PC-3 (cell line): ENCODE measurements at regions not wholly inside any gene's neighbourhood (a gene's known extent, or its start where the extent isn't known, plus 50 kb on each side); places are given as distances from the start of the nearest gene placed in this dataset.
"Not testable (repeated sequence)": the region's sequence is repeated elsewhere in the genome, so short reads cannot be mapped to it uniquely, and the experiment has no call there.

Experiments
- ATAC-seq: fragments of 200-7000 bp; cut with Tn5 transposase; 2 replicates; pipeline ENCODE4 v1.9.1; 2020; ENCODE audit warnings: mild to moderate bottlenecking, moderate library complexity
- BruUV-seq: library from RNA; stranded (reverse); fragments of 400-500 nt; replicated peaks from 2 replicates; lab custom pipeline; 2021; lab: Mats Ljungman, UMichigan
- CTCF ChIA-PET: fragments of 300-600 bp; sonication (Branson Sonifier 250); formaldehyde crosslinking; loops from one replicate; lab custom pipeline; 2022; ENCODE audit warnings: antibody characterized with exemption; lab: Charles Lee
- POLR2A ChIA-PET: fragments of 300-600 bp; sonication (Branson Sonifier 250); formaldehyde crosslinking; loops from one replicate; lab custom pipeline; 2022; ENCODE audit warnings: antibody characterized with exemption; ENCODE audit not compliant: unreplicated experiment; lab: Charles Lee
- DNase-seq: peaks from one replicate; pipeline ENCODE4 v3.0.0-alpha.2; 2015
- H2AFZ ChIP-seq: fragments of 300-600 bp; sonication (generic); 2 replicates; pipeline ENCODE4 v1.6.0; 2016; ENCODE audit warnings: antibody characterized with exemption, low read length
- H3F3A ChIP-seq: fragments of 300-600 bp; sonication (generic); one replicate; pipeline ENCODE4 v1.6.0; 2017; ENCODE audit warnings: antibody characterized with exemption, low read length, control low read depth, mild to moderate bottlenecking; ENCODE audit not compliant: unreplicated experiment
- H3K27ac ChIP-seq: fragments of 300-600 bp; sonication (generic); 2 replicates; pipeline ENCODE4 v1.5.1; 2016; ENCODE audit warnings: mild to moderate bottlenecking, low read length
- H3K27me3 ChIP-seq: fragments of 300-600 bp; sonication (generic); 2 replicates; pipeline ENCODE4 v1.6.1; 2016; ENCODE audit warnings: low read length, mixed read lengths
- H3K36me3 ChIP-seq: fragments of 300-600 bp; sonication (generic); 2 replicates; pipeline ENCODE4 v1.6.1; 2016; ENCODE audit warnings: low read depth, mixed run types, low read length, mixed read lengths
- H3K4me1 ChIP-seq: fragments of 300-600 bp; sonication (generic); 2 replicates; pipeline ENCODE4 v1.5.1; 2016; ENCODE audit warnings: low read length; ENCODE audit not compliant: insufficient read depth
- H3K4me2 ChIP-seq: fragments of 300-600 bp; sonication (generic); 2 replicates; pipeline ENCODE4 v1.6.0; 2016; ENCODE audit warnings: low read length
- H3K4me3 ChIP-seq: fragments of 300-600 bp; sonication (generic); 2 replicates; pipeline ENCODE4 v1.5.1; 2016; ENCODE audit warnings: mild to moderate bottlenecking, low read length, mixed read lengths
- H3K79me2 ChIP-seq: fragments of 300-600 bp; sonication (generic); 2 replicates; pipeline ENCODE4 v1.6.1; 2017; ENCODE audit warnings: low read length, mixed read lengths
- H3K9ac ChIP-seq: fragments of 300-600 bp; sonication (generic); 2 replicates; pipeline ENCODE4 v1.6.0; 2016; ENCODE audit warnings: mild to moderate bottlenecking, low read length
- H3K9me2 ChIP-seq: fragments of 300-600 bp; sonication (generic); replicated peaks from 2 replicates; pipeline ENCODE4 v1.6.1; 2016; ENCODE audit warnings: mixed run types, low read length, mixed read lengths
- H3K9me3 ChIP-seq: fragments of 300-600 bp; sonication (generic); 2 replicates; pipeline ENCODE4 v1.6.1; 2016; ENCODE audit warnings: low read length, mixed read lengths
- H4K20me1 ChIP-seq: fragments of 300-600 bp; sonication (generic); 2 replicates; pipeline ENCODE4 v1.6.1; 2016; ENCODE audit warnings: low read length, mixed read lengths
- CTCF ChIP-seq: fragments of 300-600 bp; sonication (generic); conservative IDR thresholded peaks from 2 replicates; pipeline ENCODE4 v1.5.1; 2017; ENCODE audit warnings: antibody characterized with exemption, low read depth, mild to moderate bottlenecking, low read length
- EZH2 ChIP-seq: fragments of 300-600 bp; sonication (generic); IDR thresholded peaks from one replicate; pipeline ENCODE4 v1.6.1; 2017; ENCODE audit warnings: antibody characterized with exemption, mild to moderate bottlenecking, low read length; ENCODE audit not compliant: unreplicated experiment
- EZH2phosphoT487 ChIP-seq: fragments of 300-600 bp; sonication (generic); IDR thresholded peaks from 2 replicates; pipeline ENCODE4 v1.6.1; 2018; ENCODE audit warnings: mild to moderate bottlenecking, antibody characterized with exemption, low read length, borderline replicate concordance
- intact Hi-C: fragments of 100-400 bp; cut with micrococcal nuclease; formaldehyde crosslinking; loops from 2 replicates; pipeline ENCODE4 v1.9.0; 2023

DNA sequence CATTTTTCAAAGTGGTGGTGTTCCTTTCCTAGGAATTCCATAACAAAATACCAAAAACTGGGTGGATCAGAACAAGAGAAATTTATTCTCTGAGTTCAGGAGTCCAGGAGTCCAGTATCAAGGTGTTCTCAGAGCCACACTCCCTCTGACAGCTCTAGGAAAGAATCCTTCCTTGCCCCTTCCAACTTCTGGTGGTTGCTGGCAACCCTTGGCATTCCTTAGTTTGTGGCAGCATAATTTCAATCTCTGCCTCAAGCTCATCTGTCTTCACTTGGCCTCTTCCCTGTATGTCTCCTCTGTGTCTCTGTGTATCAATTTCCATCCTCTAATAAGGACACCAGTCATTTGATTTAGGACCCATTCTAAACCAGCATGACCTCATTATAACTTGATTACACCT is 243.7 kb downstream of the MPDZ start:
- Histone ChIP-seq H3K36me3 (no peaks in the 10 kb centered on the region), H3K27me3 (no peaks in the 10 kb centered on the region), H3K9me2 (no peaks in the 10 kb centered on the region), H3K79me2 (no peaks in the 10 kb centered on the region), H4K20me1 (no peaks in the 10 kb centered on the region), H3K9me3 (no peaks in the 10 kb centered on the region), H3K4me3 (no peak overlapping the region), H3K9ac (no peak overlapping the region), H3F3A (no peaks in the 10 kb centered on the region), H3K27ac (no peak overlapping the region), H2AFZ (no peak overlapping the region), H3K4me1 (peaks cover 26% of the 10 kb centered on the region), H3K4me2 (no peak overlapping the region)
- TF ChIP-seq CTCF: no peak
- TF ChIP-seq EZH2phosphoT487: no peak
- no peak for TF ChIP-seq EZH2
- POLR2A ChIA-PET: no interaction called here
- CTCF ChIA-PET: no interaction called here
- DNase-seq (peak; percentile 18), ATAC-seq (no peak)
- intact Hi-C loops: loop anchor here (2.0 to 10.0 kb wide), 2 partner anchors 317 to 319 kb away; no protein-coding TSS in a partner anchor
- BruUV-seq: no TSS peak

- H3K9me3 ChIP-seq, H3F3A ChIP-seq, H3K9ac ChIP-seq, ATAC-seq, H4K20me1 ChIP-seq, H3K4me2 ChIP-seq, H3K36me3 ChIP-seq, H3K79me2 ChIP-seq, H2AFZ ChIP-seq, DNase-seq, POLR2A ChIA-PET, BruUV-seq, H3K27me3 ChIP-seq, H3K9me2 ChIP-seq, H3K4me3 ChIP-seq, H3K27ac ChIP-seq, CTCF ChIA-PET: not testable (repeated sequence)
- H3K4me1 ChIP-seq: peaks cover 26% of the 10 kb centered on the region
- intact Hi-C loops: loop anchor here (10.0 kb wide), 1 partner anchor 317 kb away; no protein-coding TSS in a partner anchor
Measured at GRCh38 chr9:13037808-13038207, 241.7 kb downstream of the MPDZ start.

- POLR2A ChIA-PET: no interaction called here
- CTCF ChIA-PET: no interaction called here
Measured at GRCh38 chr9:13047827-13048587, 231.5 kb downstream of the MPDZ start.

More at GRCh38 chr9:13047827-13048587, 231.5 kb downstream of the MPDZ start:
- no peak overlapping the region for H3K4me3 ChIP-seq
- DNase-seq (no peak), ATAC-seq (no peak)
- no peaks in the 10 kb centered on the region for H3K4me1 ChIP-seq
- intact Hi-C loops: no loop called here
- no peaks in the 10 kb centered on the region for H3K79me2 ChIP-seq
- H3K9ac ChIP-seq: no peak overlapping the region
- no peak for TF ChIP-seq EZH2
- TF ChIP-seq EZH2phosphoT487: no peak
- TF ChIP-seq CTCF: no peak
- no peaks in the 10 kb centered on the region for H3K9me3 ChIP-seq
- no peaks in the 10 kb centered on the region for H3K36me3 ChIP-seq
- H3K27me3 ChIP-seq: no peaks in the 10 kb centered on the region
- no TSS peak for BruUV-seq
- H4K20me1 ChIP-seq: no peaks in the 10 kb centered on the region
- H3F3A ChIP-seq: no peaks in the 10 kb centered on the region
- no peak overlapping the region for H3K4me2 ChIP-seq
- no peaks in the 10 kb centered on the region for H3K9me2 ChIP-seq
- H2AFZ ChIP-seq: no peak overlapping the region
- no peak overlapping the region for H3K27ac ChIP-seq
